A673 (cell line): ENCODE measurements at regions not wholly inside any gene's neighbourhood (a gene's known extent, or its start where the extent isn't known, plus 50 kb on each side); places are given as distances from the start of the nearest gene placed in this dataset.

Experiments
- BruUV-seq: library from RNA; stranded (reverse); fragments of 400-500 nt; replicated peaks from 2 replicates; lab custom pipeline; 2021; lab: Mats Ljungman, UMichigan
- CTCF ChIA-PET: fragments of 300-600 bp; sonication (Branson Sonifier 250); formaldehyde crosslinking; loops from one replicate; lab custom pipeline; 2022; ENCODE audit warnings: antibody characterized with exemption; lab: Charles Lee
- POLR2A ChIA-PET: fragments of 300-600 bp; sonication (Branson Sonifier 250); formaldehyde crosslinking; loops from one replicate; lab custom pipeline; 2022; ENCODE audit warnings: antibody characterized with exemption; ENCODE audit not compliant: low non-redundant PET; lab: Charles Lee
- DNase-seq: peaks from one replicate; pipeline ENCODE4 v3.0.0-alpha.2; 2015; ENCODE audit warnings: low spot score
- H3K27ac ChIP-seq: fragments of 200-600 bp; sonication (generic); 2 replicates; pipeline ENCODE4 v1.5.1; 2016; ENCODE audit warnings: mixed run types, low read depth, mild to moderate bottlenecking, mixed read lengths, antibody characterized with exemption, low read length; ENCODE audit not compliant: poor library complexity, severe bottlenecking
- H3K27me3 ChIP-seq: fragments of 200-600 bp; sonication (generic); replicated peaks from 2 replicates; pipeline ENCODE4 v1.6.1; 2017; ENCODE audit warnings: mixed run types, low read depth, mild to moderate bottlenecking, mixed read lengths, antibody characterized with exemption, low read length; ENCODE audit not compliant: insufficient read depth, poor library complexity
- H3K36me3 ChIP-seq: fragments of 200-600 bp; sonication (generic); 2 replicates; pipeline ENCODE4 v1.6.1; 2016; ENCODE audit warnings: mixed run types, mild to moderate bottlenecking, mixed read lengths, antibody characterized with exemption, low read length; ENCODE audit not compliant: insufficient read depth, poor library complexity, severe bottlenecking
- H3K4me1 ChIP-seq: fragments of 200-600 bp; sonication (generic); 2 replicates; pipeline ENCODE4 v1.6.1; 2017; ENCODE audit warnings: mixed run types, mild to moderate bottlenecking, mixed read lengths, antibody characterized with exemption, low read length; ENCODE audit not compliant: insufficient read depth, poor library complexity, severe bottlenecking
- H3K4me3 ChIP-seq: fragments of 200-600 bp; sonication (generic); 2 replicates; pipeline ENCODE4 v1.5.1; 2016; ENCODE audit warnings: low read depth, mixed run types, mild to moderate bottlenecking, mixed read lengths, low read length; ENCODE audit not compliant: poor library complexity, severe bottlenecking
- H3K9me3 ChIP-seq: fragments of 200-600 bp; sonication (generic); 2 replicates; pipeline ENCODE4 v1.6.1; 2016; ENCODE audit warnings: mixed run types, low read depth, mild to moderate bottlenecking, mixed read lengths, antibody characterized with exemption, low read length; ENCODE audit not compliant: poor library complexity, severe bottlenecking
- CTCF ChIP-seq: fragments of 300-800, 200-600 bp; sonication (generic); conservative IDR thresholded peaks from 2 replicates; pipeline ENCODE4 v1.5.1; 2017; ENCODE audit warnings: low read depth, mild to moderate bottlenecking, antibody characterized with exemption, low read length, moderate library complexity, mixed read lengths
- EZH2 ChIP-seq: fragments of 200-600 bp; sonication (generic); IDR thresholded peaks from 2 replicates; pipeline ENCODE4 v1.6.1; 2017; ENCODE audit warnings: borderline replicate concordance, low read depth, mild to moderate bottlenecking, mixed read lengths, antibody characterized with exemption, low read length; ENCODE audit not compliant: poor library complexity, severe bottlenecking
- intact Hi-C: fragments of 100-400 bp; cut with micrococcal nuclease; formaldehyde crosslinking; loops from one replicate; pipeline ENCODE4 v1.10.0; 2022; ENCODE audit not compliant: unreplicated experiment

DNA sequence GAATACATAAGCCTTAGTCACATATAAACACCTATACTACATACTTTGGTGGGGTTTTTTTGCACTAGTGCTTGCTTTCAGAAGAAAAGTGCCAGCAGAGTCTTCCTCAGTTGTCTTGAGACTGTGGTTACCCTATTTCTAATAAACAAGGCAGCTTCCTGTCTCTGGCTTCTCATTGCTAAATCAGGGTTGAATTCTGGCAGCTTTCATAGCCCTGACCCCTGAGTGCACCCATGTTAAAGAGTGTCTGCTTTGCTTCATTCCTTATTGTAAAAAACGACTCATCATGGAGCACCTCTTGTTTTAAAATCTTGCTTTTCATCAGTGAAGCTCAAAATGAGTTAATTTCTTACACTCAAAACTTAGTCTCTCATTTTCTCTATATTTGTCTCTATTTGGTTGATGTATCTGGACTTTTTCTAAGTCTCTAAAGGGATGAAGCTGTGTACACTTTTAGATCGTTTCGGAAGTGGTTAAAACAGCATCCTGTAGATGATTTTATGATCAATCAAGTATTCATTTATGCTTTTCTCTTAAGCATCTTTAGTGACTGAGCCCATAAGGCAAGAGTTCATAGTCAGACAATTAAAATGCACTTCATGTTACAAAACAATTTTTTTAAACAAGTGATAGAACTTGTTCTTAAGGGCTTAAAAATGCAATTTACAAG is 72.1 kb downstream of the KLF12 start:
- Histone ChIP-seq H3K27ac (no peak overlapping the region), H3K36me3 (no peaks in the 10 kb centered on the region), H3K9me3 (peaks cover 3% of the 10 kb centered on the region), H3K4me1 (peaks cover 5% of the 10 kb centered on the region), H3K4me3 (no peak overlapping the region), H3K27me3 (no peaks in the 10 kb centered on the region)
- no TSS peak for BruUV-seq
- TF ChIP-seq CTCF (no peak), EZH2 (no peak)
- DNase-seq, result no peak
- CTCF ChIA-PET, result no interaction called here
- POLR2A ChIA-PET, result no interaction called here
- intact Hi-C loops, result no loop called here

DNA sequence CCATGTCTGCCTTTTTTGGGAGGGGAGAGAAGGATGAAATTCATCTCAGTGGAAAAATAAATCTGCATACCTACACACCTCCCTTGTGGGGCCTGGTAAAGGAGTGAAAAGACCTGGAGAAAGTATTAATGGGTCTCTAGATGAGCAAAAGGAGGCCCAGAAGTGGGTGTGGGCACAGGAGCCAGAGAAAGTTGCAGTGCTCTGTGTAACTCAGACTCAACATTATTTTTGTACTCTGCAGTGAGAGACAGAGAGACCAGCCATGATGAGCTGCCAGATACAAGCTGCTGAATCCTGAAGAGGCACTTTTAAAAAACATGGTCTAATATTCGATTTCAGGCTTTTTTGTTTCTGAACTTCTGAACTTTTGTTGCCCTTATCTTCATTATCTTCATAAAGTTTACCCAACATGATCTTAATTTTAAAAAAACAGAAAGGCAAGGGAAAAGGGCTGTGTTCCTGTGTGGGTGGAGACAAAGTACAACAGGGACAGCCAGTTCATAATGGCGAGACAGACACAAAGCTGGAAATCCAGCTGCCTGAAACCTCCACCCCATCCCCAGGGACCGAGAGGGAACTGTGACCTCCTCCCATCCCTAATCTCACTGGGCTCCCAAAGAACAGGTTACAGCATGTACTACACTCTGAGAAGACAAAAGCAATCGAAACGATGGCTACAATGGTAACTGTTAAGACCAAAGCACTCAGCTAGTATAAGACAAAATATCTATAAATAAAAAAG is 77.2 kb downstream of the KLF12 start:
- POLR2A ChIA-PET, result no interaction called here
- Histone ChIP-seq H3K4me3 (no peak overlapping the region), H3K27ac (no peak overlapping the region), H3K27me3 (no peaks in the 10 kb centered on the region), H3K9me3 (peaks cover 3% of the 10 kb centered on the region), H3K36me3 (no peaks in the 10 kb centered on the region), H3K4me1 (peaks cover 7% of the 10 kb centered on the region)
- intact Hi-C loops, result no loop called here
- BruUV-seq, result no TSS peak
- no peak for TF ChIP-seq EZH2
- TF ChIP-seq CTCF, result no peak
- DNase-seq, result peak; percentile 17
- CTCF ChIA-PET, result no interaction called here

DNA sequence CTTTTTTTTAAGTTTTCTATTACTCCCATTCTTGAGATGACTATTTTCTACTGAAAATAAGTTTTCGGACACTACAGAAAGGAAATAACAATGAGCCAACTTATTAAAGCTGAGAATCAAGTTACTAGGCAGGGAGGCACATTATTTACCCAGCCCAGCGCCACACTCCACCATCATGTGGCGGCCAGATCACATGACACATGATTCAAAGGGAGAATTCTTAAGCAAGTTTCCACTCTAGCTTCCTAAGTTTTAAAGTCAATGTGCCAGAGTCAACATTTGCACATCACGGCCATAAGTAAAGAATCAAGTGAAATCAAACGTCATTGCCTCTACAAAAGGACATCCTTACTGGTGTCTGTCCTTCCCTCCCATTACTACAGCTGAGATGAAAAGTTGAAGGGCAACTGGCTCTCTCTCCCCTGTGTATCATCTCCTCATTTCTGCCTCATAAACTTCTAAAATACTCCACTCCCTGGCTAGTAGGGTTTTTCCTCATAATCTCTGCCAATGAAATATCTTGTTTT is 81.7 kb downstream of the KLF12 start:
- peaks cover 8% of the 10 kb centered on the region for H3K4me1 ChIP-seq
- ChIA-PET POLR2A (no interaction called here), CTCF (no interaction called here)
- BruUV-seq, result no TSS peak
- no peaks in the 10 kb centered on the region for H3K9me3 ChIP-seq
- H3K4me3 ChIP-seq, result no peak overlapping the region
- DNase-seq, result no peak
- H3K27ac ChIP-seq, result no peak overlapping the region
- intact Hi-C loops, result no loop called here
- TF ChIP-seq EZH2, result no peak
- TF ChIP-seq CTCF, result no peak
- H3K27me3 ChIP-seq, result no peaks in the 10 kb centered on the region
- no peaks in the 10 kb centered on the region for H3K36me3 ChIP-seq
